ENCODE measurements at regions not wholly inside any gene's neighbourhood (a gene's known extent, or its start where the extent isn't known, plus 50 kb on each side); places are given as distances from the start of the nearest gene placed in this dataset.

- Histone ChIP-seq H3K4me2 (ENCODE audit: low read length) (no peak overlapping the region), H2AFZ (ENCODE audit: low read depth, low read length) (no peak overlapping the region), H3K27ac (ENCODE audit: low read length) (no peak overlapping the region), H3K79me2 (replicated peaks; ENCODE audit: insufficient read depth, low read length) (no peaks in the 10 kb centered on the region), H3K9me2 (ENCODE audit: insufficient read depth, low read length) (no peaks in the 10 kb centered on the region), H3K27me3 (ENCODE audit: insufficient read depth, low read depth, low read length) (no peaks in the 10 kb centered on the region), H3K4me3 (ENCODE audit: low read length) (no peak overlapping the region), H3K36me3 (ENCODE audit: insufficient read depth, low read length) (no peaks in the 10 kb centered on the region), H3K9me3 (ENCODE audit: low read length) (no peaks in the 10 kb centered on the region), H4K20me1 (ENCODE audit: insufficient read depth) (no peaks in the 10 kb centered on the region), H3K9ac (ENCODE audit: low read length) (no peak overlapping the region), H3F3A (ENCODE audit: insufficient read depth, low read length, poor library complexity, severe bottlenecking) (no peaks in the 10 kb centered on the region)
- no peak for TF ChIP-seq CTCF (IDR thresholded peaks at IDR 0.05; ENCODE audit: poor library complexity, severe bottlenecking)
- no peak for TF ChIP-seq REST (IDR thresholded peaks at IDR 0.05; ENCODE audit: borderline replicate concordance)
- TF ChIP-seq TAF1 (IDR thresholded peaks at IDR 0.05; ENCODE audit: low read depth): no peak
- no peak for TF ChIP-seq POLR2AphosphoS5 (IDR thresholded peaks at IDR 0.05)
- TF ChIP-seq RAD21 (conservative IDR thresholded peaks at IDR 0.05): no peak
These were observed 103.7 kb upstream of the USP29 start for GRCh38 chr19:57016076-57016475.

GRCh38 chr19:57016491-57016890, 103.3 kb upstream of the USP29 start:
- no peaks in the 10 kb centered on the region for H3K9me3 ChIP-seq (ENCODE audit: low read length)
- H3K9me2 ChIP-seq (ENCODE audit: insufficient read depth, low read length): no peaks in the 10 kb centered on the region

GRCh38 chr19:57025491-57025890, 94.3 kb upstream of the USP29 start:
- Histone ChIP-seq H3F3A (ENCODE audit: insufficient read depth, low read length, poor library complexity, severe bottlenecking) (no peaks in the 10 kb centered on the region), H3K79me2 (replicated peaks; ENCODE audit: insufficient read depth, low read length) (no peaks in the 10 kb centered on the region), H4K20me1 (ENCODE audit: insufficient read depth) (no peaks in the 10 kb centered on the region), H3K9me2 (ENCODE audit: insufficient read depth, low read length) (no peaks in the 10 kb centered on the region), H3K27ac (ENCODE audit: low read length) (no peak overlapping the region), H3K27me3 (ENCODE audit: insufficient read depth, low read depth, low read length) (no peaks in the 10 kb centered on the region), H2AFZ (ENCODE audit: low read depth, low read length) (no peak overlapping the region), H3K4me3 (ENCODE audit: low read length) (no peak overlapping the region), H3K4me2 (ENCODE audit: low read length) (no peak overlapping the region), H3K9me3 (ENCODE audit: low read length) (peaks cover 2% of the 10 kb centered on the region), H3K9ac (ENCODE audit: low read length) (no peak overlapping the region), H3K36me3 (ENCODE audit: insufficient read depth, low read length) (no peaks in the 10 kb centered on the region)
- TF ChIP-seq EZH2 (IDR thresholded peaks at IDR 0.05; ENCODE audit: borderline replicate concordance, insufficient read depth, low read length, poor library complexity, severe bottlenecking) (no peak), TAF1 (IDR thresholded peaks at IDR 0.05; ENCODE audit: low read depth) (no peak), RAD21 (conservative IDR thresholded peaks at IDR 0.05) (no peak), SMC3 (conservative IDR thresholded peaks at IDR 0.05; ENCODE audit: poor library complexity) (no peak), REST (IDR thresholded peaks at IDR 0.05; ENCODE audit: borderline replicate concordance) (no peak), MXI1 (conservative IDR thresholded peaks at IDR 0.05; ENCODE audit: poor library complexity, severe bottlenecking) (no peak), CTCF (IDR thresholded peaks at IDR 0.05; ENCODE audit: poor library complexity, severe bottlenecking) (no peak), POLR2AphosphoS5 (IDR thresholded peaks at IDR 0.05) (no peak), EP300 (conservative IDR thresholded peaks at IDR 0.05; ENCODE audit: poor library complexity, severe bottlenecking) (no peak)

More at GRCh38 chr19:57016491-57016890, 103.3 kb upstream of the USP29 start:
- no peaks in the 10 kb centered on the region for H4K20me1 ChIP-seq (ENCODE audit: insufficient read depth)
- H3K9ac ChIP-seq (ENCODE audit: low read length): no peak overlapping the region
- H3K36me3 ChIP-seq (ENCODE audit: insufficient read depth, low read length): no peaks in the 10 kb centered on the region
- no peak overlapping the region for H2AFZ ChIP-seq (ENCODE audit: low read depth, low read length)
- no peak overlapping the region for H3K4me3 ChIP-seq (ENCODE audit: low read length)
- no peaks in the 10 kb centered on the region for H3F3A ChIP-seq (ENCODE audit: insufficient read depth, low read length, poor library complexity, severe bottlenecking)
- H3K27ac ChIP-seq (ENCODE audit: low read length): no peak overlapping the region
- no peak overlapping the region for H3K4me2 ChIP-seq (ENCODE audit: low read length)
- no peak for TF ChIP-seq RAD21 (conservative IDR thresholded peaks at IDR 0.05)
- TF ChIP-seq POLR2AphosphoS5 (IDR thresholded peaks at IDR 0.05): no peak
- TF ChIP-seq EP300 (conservative IDR thresholded peaks at IDR 0.05; ENCODE audit: poor library complexity, severe bottlenecking): no peak
- TF ChIP-seq EZH2 (IDR thresholded peaks at IDR 0.05; ENCODE audit: borderline replicate concordance, insufficient read depth, low read length, poor library complexity, severe bottlenecking): no peak
- TF ChIP-seq TAF1 (IDR thresholded peaks at IDR 0.05; ENCODE audit: low read depth): no peak
- no peak for TF ChIP-seq MXI1 (conservative IDR thresholded peaks at IDR 0.05; ENCODE audit: poor library complexity, severe bottlenecking)
- no peaks in the 10 kb centered on the region for H3K79me2 ChIP-seq (replicated peaks; ENCODE audit: insufficient read depth, low read length)
- H3K27me3 ChIP-seq (ENCODE audit: insufficient read depth, low read depth, low read length): no peaks in the 10 kb centered on the region
